Coronary artery (tissue), 2 donors: ENCODE measurements at regions not wholly inside any gene's neighbourhood (a gene's known extent, or its start where the extent isn't known, plus 50 kb on each side); places are given as distances from the start of the nearest gene placed in this dataset.

Experiments
- DNase-seq: peaks from one replicate; pipeline ENCODE4 v3.0.0-alpha.2; 2017; ENCODE audit warnings: low spot score
- H3K27ac ChIP-seq, 2 donors: fragments of 200-600 bp; sonication (generic); one replicate each; pipeline ENCODE4 v1.5.1; 2016 to 2019
- H3K4me3 ChIP-seq: fragments of 200-600 bp; sonication (generic); 2 replicates; pipeline ENCODE4 v1.5.1; 2016; ENCODE audit warnings: mild to moderate bottlenecking, moderate library complexity
- TF ChIP-seq, protein P1 (sequence below): fragments of 200-600 bp; sonication (generic); IDR thresholded peaks from one replicate; pipeline ENCODE4 v1.5.1; 2019; ENCODE audit warnings: antibody characterized with exemption

DNA sequence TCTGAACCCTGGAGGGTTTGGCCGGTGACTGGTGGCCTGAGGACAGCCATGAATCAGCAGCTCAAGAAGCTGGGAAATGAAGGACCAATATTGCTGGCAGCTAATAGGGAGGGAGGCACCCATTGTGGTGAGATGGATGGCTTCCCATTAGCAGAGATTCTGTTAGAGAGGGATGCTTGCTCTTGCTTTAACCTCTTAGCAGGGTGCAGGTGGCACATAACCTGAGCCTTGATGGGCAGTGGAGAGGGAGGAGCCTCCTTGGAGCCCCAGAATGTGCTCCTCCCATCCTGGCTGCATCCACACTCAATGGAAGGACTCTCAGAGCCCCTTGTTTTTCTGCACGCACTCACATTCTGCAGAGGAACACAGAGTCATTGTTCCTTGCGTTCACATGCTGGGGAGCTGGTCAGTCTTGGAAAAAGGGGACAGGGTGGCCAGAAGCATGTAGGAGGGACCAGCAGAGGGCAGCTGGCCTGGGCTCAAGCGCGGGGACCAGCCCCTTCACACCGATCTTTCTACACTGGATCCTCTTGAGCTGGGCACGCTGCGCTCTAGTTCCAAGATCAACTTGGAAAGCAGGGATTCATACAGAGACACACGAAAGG, 161.8 kb downstream of the MED10 start:
- no peak overlapping the region for H3K27ac ChIP-seq
- no peak overlapping the region for H3K4me3 ChIP-seq
- DNase-seq, result no peak
- TF ChIP-seq, protein P1, sequence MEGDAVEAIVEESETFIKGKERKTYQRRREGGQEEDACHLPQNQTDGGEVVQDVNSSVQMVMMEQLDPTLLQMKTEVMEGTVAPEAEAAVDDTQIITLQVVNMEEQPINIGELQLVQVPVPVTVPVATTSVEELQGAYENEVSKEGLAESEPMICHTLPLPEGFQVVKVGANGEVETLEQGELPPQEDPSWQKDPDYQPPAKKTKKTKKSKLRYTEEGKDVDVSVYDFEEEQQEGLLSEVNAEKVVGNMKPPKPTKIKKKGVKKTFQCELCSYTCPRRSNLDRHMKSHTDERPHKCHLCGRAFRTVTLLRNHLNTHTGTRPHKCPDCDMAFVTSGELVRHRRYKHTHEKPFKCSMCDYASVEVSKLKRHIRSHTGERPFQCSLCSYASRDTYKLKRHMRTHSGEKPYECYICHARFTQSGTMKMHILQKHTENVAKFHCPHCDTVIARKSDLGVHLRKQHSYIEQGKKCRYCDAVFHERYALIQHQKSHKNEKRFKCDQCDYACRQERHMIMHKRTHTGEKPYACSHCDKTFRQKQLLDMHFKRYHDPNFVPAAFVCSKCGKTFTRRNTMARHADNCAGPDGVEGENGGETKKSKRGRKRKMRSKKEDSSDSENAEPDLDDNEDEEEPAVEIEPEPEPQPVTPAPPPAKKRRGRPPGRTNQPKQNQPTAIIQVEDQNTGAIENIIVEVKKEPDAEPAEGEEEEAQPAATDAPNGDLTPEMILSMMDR, result no peak

DNA sequence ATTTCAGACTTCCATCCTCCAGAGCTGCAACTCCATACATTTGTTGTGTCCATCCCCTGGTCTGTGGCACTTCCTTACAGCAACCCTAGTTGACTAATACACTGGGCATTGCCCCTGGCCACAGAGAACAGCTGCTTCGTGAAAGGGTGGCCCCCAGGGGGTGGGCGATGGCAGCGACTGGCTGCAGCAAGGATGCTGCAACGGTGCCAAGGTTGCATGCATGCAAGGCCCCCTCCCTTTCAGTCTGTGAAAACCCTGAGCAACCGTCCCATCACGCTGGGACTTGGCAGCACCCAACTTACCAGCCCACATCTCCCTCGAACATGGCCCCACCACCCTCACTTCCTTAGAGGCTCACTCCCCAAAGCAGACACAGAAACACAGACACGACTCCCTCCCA, 162.5 kb downstream of the MED10 start:
- no peak overlapping the region for H3K27ac ChIP-seq
- no peak overlapping the region for H3K4me3 ChIP-seq
- TF ChIP-seq, protein P1, result no peak
- no peak for DNase-seq

DNA sequence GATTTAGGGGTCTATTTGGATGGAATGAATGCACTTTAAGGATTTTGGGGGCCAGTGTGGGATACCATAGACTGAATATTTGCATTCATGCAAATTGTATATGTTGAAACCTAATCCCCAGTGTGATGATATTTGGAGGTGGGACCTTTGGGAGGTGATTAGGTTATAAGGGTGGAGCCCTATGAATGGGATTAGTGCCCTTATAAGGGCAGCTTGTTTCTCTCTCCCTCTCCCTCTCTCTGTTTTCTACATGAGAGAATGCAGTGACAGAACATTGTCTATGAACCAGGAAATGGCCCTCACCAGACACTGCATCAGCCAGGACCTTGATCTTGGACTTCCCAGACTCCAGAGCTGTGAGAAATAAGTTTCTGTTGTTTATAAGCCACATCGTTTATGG, 166.1 kb downstream of the MED10 start:
- no peak for DNase-seq
- H3K4me3 ChIP-seq, result no peak overlapping the region
- TF ChIP-seq, protein P1, result no peak
- H3K27ac ChIP-seq, result no peak overlapping the region

DNA sequence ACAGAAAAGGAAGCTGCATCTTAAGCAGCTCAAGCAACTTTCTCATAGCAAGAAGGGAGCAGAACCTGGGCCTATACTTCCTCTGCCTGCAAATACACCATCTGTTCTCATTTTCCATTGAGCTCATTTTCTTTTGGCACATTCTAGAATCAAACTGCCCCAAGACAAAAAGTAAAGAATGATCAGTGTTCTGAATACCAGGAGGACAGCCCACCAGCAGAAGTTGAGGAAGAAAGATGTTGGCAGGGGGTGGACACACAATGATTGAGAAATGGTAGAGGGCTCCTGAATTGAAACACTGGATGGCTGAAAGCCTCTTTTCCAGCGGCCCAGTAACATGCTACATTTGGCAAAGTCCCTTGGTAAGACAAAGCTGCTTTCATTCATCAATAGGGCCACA, 171.8 kb downstream of the MED10 start:
- no peak for DNase-seq
- H3K4me3 ChIP-seq, result no peak overlapping the region
- TF ChIP-seq, protein P1, result no peak
- no peak overlapping the region for H3K27ac ChIP-seq

DNA sequence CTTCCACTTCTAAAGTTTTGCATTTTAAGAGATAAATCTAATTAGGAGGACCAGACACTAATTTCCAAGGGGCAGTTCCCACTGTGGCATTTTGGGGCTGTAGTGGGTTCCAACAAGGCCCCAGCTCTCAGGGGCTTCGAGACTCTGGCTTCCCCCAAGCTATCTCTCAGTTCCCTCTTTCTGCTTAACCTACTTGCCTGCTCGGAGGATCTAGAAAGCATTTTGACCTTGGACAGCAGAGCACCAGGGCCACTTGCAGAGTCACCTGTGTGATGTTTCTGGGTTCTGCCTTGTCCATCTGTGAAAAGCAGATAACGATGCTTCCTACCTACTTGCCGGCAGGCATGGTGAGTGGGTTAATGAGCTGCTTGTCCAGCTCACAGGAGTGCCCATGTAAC, 175.4 kb downstream of the MED10 start:
- TF ChIP-seq, protein P1, result no peak

DNA sequence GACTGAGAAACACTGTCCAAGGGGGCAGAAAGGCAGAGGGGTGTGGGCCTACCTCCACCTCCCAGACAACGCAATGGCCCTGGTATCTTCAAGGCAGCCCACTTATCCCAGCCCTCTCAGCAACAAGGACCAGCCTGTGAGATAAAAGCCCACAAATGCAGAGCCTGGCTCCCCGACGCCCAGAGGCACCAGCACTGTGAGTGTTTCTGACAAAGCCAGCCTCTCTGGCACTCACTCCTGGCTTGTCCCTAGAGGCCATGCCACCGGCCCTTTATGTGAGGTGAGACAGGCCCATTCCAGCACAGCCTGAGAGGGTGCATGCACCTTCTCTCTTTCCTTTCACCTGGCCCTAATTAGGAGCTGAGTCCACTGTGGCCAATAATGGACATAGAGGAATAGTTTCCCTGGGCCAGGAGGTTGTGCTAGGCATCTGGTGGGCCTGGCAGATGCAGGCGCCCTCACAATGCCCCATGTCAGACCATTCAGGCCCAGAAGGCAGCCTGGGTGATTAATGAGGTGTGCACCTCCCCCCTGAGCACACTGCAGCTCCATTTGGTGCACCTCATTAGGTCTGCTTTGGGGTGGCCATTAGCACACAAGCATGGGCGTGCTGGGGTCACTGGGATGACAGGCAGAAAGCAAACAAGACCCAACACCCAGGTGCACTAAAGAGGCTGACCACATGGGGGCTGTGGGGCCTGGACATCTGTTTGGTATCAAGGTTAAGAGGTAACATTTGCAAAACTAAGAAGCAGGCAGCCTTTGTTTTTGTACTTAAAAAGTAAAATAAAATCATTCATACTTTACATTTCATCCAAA, 176.0 kb downstream of the MED10 start:
- Histone ChIP-seq H3K4me3 (no peak overlapping the region), H3K27ac (no peak overlapping the region)
- TF ChIP-seq, protein P1, result no peak
- no peak for DNase-seq

More for the DNA sequence above, 175.4 kb downstream of the MED10 start:
- no peak overlapping the region for H3K4me3 ChIP-seq
- DNase-seq, result no peak
- H3K27ac ChIP-seq, result no peak overlapping the region

DNA sequence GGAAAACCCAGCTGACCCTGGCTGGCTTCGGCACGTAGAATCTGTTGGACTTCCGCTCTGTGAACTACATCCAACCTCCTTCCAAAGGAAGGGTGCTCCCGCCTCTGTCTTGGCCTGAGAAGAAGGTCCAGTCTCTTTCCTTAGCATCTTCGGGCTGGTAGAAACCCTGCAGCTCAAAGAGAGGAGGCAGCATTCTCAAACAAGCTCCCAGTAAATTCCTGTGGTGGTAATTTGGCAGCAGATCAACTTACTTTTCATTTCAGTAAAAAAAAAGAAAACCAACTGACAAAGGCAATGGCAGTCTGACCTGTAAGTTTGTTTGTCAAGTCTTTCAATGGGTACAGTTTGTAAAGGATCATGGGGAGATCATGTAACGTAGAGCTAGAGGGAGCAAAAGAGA, 176.7 kb downstream of the MED10 start:
- Histone ChIP-seq H3K4me3 (no peak overlapping the region), H3K27ac (no peak overlapping the region)
- no peak for DNase-seq
- TF ChIP-seq, protein P1, result no peak
